Fibroblast of the aortic adventitia (primary cell): ENCODE measurements at regions not wholly inside any gene's neighbourhood (a gene's known extent, or its start where the extent isn't known, plus 50 kb on each side); places are given as distances from the start of the nearest gene placed in this dataset.
A peak's percentile ranks its signal among the peaks of the same experiment; 100 is the strongest.

ENCODE experiments used
- DNase-seq: peaks from one replicate; pipeline ENCODE4 v3.0.0-alpha.2; 2010; ENCODE audit warnings: low read depth
- H3K4me3 ChIP-seq: 2 replicates; pipeline ENCODE4 v1.5.1; 2011; ENCODE audit warnings: low read depth, mild to moderate bottlenecking, control low read depth, low read length, moderate library complexity
- TF ChIP-seq, protein P1 (sequence below): IDR thresholded peaks from 2 replicates; pipeline ENCODE4 v1.5.1; 2011; ENCODE audit warnings: mild to moderate bottlenecking, low read length, control low read depth, inconsistent platforms; ENCODE audit not compliant: insufficient read depth

DNA sequence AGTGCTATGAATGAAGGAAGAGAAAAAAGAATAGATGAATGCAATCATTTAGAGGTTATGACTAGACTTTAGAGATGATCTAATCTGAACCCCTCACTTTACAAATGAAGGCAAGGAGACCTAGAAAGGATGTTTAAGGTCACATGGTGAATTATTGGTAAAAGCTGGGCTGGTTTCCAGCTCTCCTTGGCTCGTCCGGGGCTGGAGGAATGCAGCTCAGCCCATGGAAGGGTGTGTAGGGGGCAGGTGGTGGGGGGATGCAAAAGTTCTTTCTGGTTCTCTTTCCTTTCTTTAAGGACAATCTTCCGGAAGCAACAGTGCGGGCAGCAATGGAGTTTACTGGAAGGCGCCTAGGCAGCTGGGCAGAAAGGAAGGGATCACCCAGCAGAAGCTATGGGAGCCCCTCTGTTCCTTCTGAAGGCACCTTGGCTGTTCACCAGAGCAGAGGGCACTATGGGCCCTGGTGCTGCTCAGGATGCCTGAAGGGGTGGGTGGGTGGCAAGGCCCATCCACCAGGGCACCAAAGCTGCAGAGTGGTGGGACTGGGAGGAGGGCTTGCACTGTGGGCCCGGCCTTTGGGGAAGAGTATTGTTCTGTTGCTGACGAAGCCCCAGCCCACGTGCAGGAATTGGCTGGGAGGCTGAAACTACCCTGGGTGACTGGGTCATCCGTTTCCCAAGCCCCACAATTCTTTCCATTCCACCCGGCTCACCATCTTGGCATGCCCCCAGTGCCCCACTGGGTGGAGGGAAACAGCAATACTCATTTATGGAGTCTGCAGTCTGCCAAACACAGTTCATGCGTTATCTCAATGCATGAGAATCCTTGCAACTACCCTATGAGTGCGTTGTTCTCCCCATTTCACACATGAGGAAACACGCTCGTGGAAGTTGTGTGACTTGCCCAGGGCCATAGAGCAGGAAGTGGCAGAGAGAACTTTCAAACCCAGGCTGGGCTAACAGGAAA is 78.2 kb downstream of the IRF2BPL start:
- TF ChIP-seq, protein P1, sequence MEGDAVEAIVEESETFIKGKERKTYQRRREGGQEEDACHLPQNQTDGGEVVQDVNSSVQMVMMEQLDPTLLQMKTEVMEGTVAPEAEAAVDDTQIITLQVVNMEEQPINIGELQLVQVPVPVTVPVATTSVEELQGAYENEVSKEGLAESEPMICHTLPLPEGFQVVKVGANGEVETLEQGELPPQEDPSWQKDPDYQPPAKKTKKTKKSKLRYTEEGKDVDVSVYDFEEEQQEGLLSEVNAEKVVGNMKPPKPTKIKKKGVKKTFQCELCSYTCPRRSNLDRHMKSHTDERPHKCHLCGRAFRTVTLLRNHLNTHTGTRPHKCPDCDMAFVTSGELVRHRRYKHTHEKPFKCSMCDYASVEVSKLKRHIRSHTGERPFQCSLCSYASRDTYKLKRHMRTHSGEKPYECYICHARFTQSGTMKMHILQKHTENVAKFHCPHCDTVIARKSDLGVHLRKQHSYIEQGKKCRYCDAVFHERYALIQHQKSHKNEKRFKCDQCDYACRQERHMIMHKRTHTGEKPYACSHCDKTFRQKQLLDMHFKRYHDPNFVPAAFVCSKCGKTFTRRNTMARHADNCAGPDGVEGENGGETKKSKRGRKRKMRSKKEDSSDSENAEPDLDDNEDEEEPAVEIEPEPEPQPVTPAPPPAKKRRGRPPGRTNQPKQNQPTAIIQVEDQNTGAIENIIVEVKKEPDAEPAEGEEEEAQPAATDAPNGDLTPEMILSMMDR: no peak
- no peak overlapping the region for H3K4me3 ChIP-seq
- peak; percentile 64 for DNase-seq

DNA sequence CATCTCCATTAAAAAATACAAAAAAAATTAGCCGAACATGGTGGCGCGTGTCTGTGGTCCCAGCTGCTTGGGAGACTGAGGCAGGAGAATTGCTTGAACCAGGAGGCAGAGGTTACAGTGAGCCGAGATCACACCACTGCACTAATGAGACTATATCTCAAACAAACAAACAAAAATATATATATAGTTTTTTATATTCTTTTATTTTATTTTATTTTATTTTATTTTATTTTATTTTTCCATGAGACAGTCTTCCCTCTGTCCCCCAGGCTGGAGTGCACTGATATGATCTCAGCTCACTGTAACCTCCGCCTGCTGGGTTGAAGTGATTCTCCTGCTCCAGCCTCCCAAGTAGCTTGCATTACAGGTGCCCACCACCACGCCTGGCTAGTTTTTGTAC is 79.5 kb downstream of the IRF2BPL start:
- no peak for DNase-seq
- TF ChIP-seq, protein P1: no peak
- no peak overlapping the region for H3K4me3 ChIP-seq

DNA sequence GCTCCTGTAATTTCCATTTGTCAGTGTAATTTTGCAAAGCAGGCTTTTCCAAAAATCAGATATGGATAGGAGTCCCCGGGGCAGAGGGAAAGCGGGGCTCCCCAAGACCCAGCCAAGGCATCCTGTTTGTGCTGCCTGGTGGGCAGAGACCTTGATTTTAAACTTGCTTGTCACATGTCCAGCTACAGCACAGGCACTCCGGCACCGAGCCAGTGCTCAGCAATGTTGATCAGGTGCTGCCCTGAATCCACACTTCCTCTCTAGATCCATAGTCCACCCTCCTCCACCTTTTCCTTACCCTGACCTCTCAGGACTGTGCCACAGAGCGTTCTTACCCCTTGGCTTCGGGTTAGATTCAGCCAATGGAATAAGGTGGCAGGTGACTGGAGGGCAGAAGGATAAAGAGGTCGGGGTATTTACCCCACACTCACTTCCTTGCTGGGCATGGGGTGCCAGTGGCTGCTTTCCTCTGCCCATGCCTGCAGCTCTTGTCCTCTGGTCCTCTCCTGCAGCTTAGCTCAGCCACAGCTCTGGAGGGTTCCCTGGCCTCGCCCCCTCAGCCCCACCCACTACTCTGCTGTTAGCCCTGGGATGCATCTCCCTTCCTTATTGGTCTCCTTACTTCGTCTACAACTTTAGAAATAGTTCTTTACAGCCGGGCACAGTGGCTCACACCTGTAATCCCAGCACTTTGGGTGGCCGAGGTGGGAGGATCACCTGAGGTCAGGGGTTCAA is 80.1 kb downstream of the IRF2BPL start:
- DNase-seq: no peak
- no peak overlapping the region for H3K4me3 ChIP-seq
- TF ChIP-seq, protein P1: no peak

DNA sequence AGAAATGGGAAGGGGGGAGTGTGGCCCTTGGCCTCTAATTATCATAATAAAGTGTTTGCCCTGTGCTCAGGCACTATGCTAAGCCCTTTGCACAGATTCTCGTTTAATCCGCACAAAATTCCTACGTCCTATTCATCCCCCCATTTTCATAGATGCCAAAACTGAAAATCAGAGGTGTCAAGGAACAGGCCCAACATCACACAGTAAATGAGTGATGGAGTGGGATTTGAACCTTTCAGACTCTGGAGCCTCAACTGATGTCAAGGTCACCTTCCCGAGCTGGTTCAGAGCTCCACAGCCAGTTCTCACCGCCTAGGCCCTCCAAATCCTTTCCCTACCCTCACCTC is 80.7 kb downstream of the IRF2BPL start:
- H3K4me3 ChIP-seq: no peak overlapping the region
- no peak for DNase-seq
- TF ChIP-seq, protein P1: no peak

DNA sequence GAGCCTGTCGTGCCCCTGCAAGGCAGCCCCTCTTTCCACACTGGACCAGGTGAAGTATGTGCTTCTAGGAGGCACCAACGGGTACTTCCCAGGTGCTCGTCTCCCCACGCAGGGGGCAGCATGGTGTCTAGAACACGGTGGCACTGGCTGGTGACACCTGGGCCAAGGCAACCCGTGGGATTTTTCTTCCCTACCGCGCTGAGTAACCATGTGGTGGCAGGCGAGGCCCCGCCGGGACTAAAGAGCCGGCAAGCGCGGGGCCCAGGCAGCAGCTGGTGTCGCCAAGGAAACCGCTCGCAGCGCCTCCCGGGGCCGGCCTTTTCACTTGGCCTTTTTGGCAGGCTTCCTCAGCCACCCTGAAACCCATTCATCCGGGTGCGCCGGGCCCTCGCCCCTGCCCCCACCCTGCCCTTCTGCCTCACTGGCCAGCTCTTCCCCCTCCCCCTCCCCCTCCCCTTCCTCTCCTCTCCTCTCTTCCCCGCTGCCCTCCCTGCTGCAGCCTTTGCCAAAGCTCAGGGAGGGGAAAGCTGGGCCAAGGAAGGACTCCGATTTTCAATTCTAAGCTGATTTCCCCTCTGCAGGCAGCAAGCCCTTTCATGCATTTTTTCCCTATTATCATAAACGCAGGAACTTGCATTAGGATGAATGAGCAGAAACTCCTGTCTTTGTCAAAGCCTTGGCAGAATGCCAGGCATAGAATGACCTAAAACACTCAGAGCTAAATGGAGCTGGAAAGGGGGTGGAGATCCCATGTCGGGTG is 81.2 kb downstream of the IRF2BPL start:
- DNase-seq: peak; percentile 95
- TF ChIP-seq, protein P1: peak; percentile 40
- peak overlapping the region; percentile 5 for H3K4me3 ChIP-seq

DNA sequence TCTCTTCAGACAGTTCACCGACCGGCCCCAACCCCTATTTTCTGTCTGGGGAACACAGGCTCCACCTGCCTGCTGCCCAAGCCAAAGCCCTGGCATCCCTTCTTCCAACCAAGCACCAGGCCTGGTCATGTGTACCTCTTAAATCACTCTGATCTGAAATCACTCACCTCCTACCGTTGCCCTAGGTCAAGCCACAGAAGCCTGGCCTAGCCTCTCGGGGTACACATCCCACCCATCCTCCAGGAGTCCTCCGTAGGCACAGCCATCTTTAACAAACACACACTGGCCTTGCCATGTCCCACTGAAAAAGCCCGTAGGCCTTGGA is 81.8 kb downstream of the IRF2BPL start:
- DNase-seq: no peak
- H3K4me3 ChIP-seq: no peak overlapping the region
- TF ChIP-seq, protein P1: no peak
